GM12891 (cell line): ENCODE measurements at regions not wholly inside any gene's neighbourhood (a gene's known extent, or its start where the extent isn't known, plus 50 kb on each side); places are given as distances from the start of the nearest gene placed in this dataset.
"Not testable (repeated sequence)": the region's sequence is repeated elsewhere in the genome, so short reads cannot be mapped to it uniquely, and the experiment has no call there.

Experiments
- PAX5 ChIP-seq: IDR thresholded peaks from 2 replicates; pipeline ENCODE4 v1.6.1; 2011; ENCODE audit warnings: low read length, moderate library complexity, mild to moderate bottlenecking; ENCODE audit not compliant: insufficient read depth, severe bottlenecking
- POLR2A ChIP-seq: IDR thresholded peaks from 2 replicates; pipeline ENCODE4 v1.6.1; 2011; ENCODE audit warnings: low read depth, low read length, control low read depth
- POLR2AphosphoS5 ChIP-seq: IDR thresholded peaks from 2 replicates; pipeline ENCODE4 v1.6.1; 2011; ENCODE audit warnings: low read depth, low read length, control low read depth
- TAF1 ChIP-seq: IDR thresholded peaks from 2 replicates; pipeline ENCODE4 v1.6.1; 2011; ENCODE audit warnings: low read depth, low read length, control low read depth

GRCh38 chr7:55715247-55715867 lies 143.1 kb upstream of the VOPP1 start:
- TF ChIP-seq POLR2AphosphoS5, POLR2A, TAF1, PAX5: not testable (repeated sequence)
